GM06990 (cell line): ENCODE measurements at regions not wholly inside any gene's neighbourhood (a gene's known extent, or its start where the extent isn't known, plus 50 kb on each side); places are given as distances from the start of the nearest gene placed in this dataset.

Experiments used
- DNase-seq: peaks from one replicate; pipeline ENCODE4 v3.0.0-alpha.2; 2011; ENCODE audit not compliant: insufficient read length; ENCODE audit errors: extremely low read depth
- H3K27me3 ChIP-seq: replicated peaks from 2 replicates; pipeline ENCODE4 v1.6.0; 2011; ENCODE audit warnings: low read length; ENCODE audit not compliant: control insufficient read depth, insufficient read depth
- H3K36me3 ChIP-seq: 2 replicates; pipeline ENCODE4 v1.5.1; 2011; ENCODE audit warnings: low read length; ENCODE audit not compliant: control insufficient read depth, insufficient read depth
- H3K4me3 ChIP-seq: replicated peaks from 2 replicates; pipeline ENCODE4 v1.5.1; 2011; ENCODE audit warnings: low read depth, mild to moderate bottlenecking, control low read depth, low read length
- CTCF ChIP-seq: IDR thresholded peaks from 2 replicates; pipeline ENCODE4 v1.5.1; 2011; ENCODE audit warnings: low read length, control low read depth, mild to moderate bottlenecking, inconsistent platforms; ENCODE audit not compliant: insufficient read depth, poor library complexity, severe bottlenecking

GRCh38 chr3:148008591-148008990 lies 599.4 kb downstream of the ZIC1 start:
- TF ChIP-seq CTCF: no peak
- H3K36me3 ChIP-seq: no peaks in the 10 kb centered on the region
- no peak for DNase-seq
- H3K27me3 ChIP-seq: no peaks in the 10 kb centered on the region
- no peak overlapping the region for H3K4me3 ChIP-seq

- H3K27me3 ChIP-seq: no peaks in the 10 kb centered on the region
- DNase-seq: no peak
- H3K4me3 ChIP-seq: no peak overlapping the region
- H3K36me3 ChIP-seq: no peaks in the 10 kb centered on the region
- no peak for TF ChIP-seq CTCF
Measured at GRCh38 chr3:148020861-148021260, 611.7 kb downstream of the ZIC1 start.

GRCh38 chr3:148021381-148021780 lies 612.2 kb downstream of the ZIC1 start:
- no peak for DNase-seq
- no peak for TF ChIP-seq CTCF
- Histone ChIP-seq H3K36me3 (no peaks in the 10 kb centered on the region), H3K27me3 (no peaks in the 10 kb centered on the region), H3K4me3 (no peak overlapping the region)

- Histone ChIP-seq H3K27me3 (no peaks in the 10 kb centered on the region), H3K4me3 (no peak overlapping the region), H3K36me3 (no peaks in the 10 kb centered on the region)
- no peak for DNase-seq
- TF ChIP-seq CTCF: no peak
Measured at GRCh38 chr3:148023994-148024393, 614.8 kb downstream of the ZIC1 start.

- Histone ChIP-seq H3K36me3 (no peaks in the 10 kb centered on the region), H3K4me3 (no peak overlapping the region), H3K27me3 (no peaks in the 10 kb centered on the region)
- no peak for DNase-seq
- TF ChIP-seq CTCF: no peak
Measured at GRCh38 chr3:148026009-148026588, 616.9 kb downstream of the ZIC1 start.

GRCh38 chr3:148030975-148031374 lies 621.8 kb downstream of the ZIC1 start:
- no peak for TF ChIP-seq CTCF
- H3K36me3 ChIP-seq: no peaks in the 10 kb centered on the region

More at GRCh38 chr3:148030975-148031374, 621.8 kb downstream of the ZIC1 start:
- DNase-seq: no peak
- H3K4me3 ChIP-seq: no peak overlapping the region
- no peaks in the 10 kb centered on the region for H3K27me3 ChIP-seq
